Panc1 (cell line): ENCODE measurements at regions not wholly inside any gene's neighbourhood (a gene's known extent, or its start where the extent isn't known, plus 50 kb on each side); places are given as distances from the start of the nearest gene placed in this dataset.

Experiments used
- ATAC-seq: fragments of 200-7000 bp; cut with Tn5 transposase; 2 replicates; pipeline ENCODE4 v1.9.1; 2020; ENCODE audit warnings: mild to moderate bottlenecking, moderate library complexity
- BruUV-seq: library from RNA; stranded (reverse); fragments of 400-500 nt; replicated peaks from 2 replicates; lab custom pipeline; 2021; lab: Mats Ljungman, UMichigan
- CTCF ChIA-PET: fragments of 300-600 bp; sonication (Branson Sonifier 250); formaldehyde crosslinking; loops from one replicate; lab custom pipeline; 2022; ENCODE audit warnings: antibody characterized with exemption; lab: Charles Lee
- POLR2A ChIA-PET: fragments of 300-600 bp; sonication (Branson Sonifier 250); formaldehyde crosslinking; loops from one replicate; lab custom pipeline; 2022; ENCODE audit warnings: antibody characterized with exemption; lab: Charles Lee
- DNase-seq: peaks from one replicate; pipeline ENCODE4 v3.0.0-alpha.2; 2010; ENCODE audit warnings: low read depth, low spot score
- H3K27ac ChIP-seq: 2 replicates; pipeline ENCODE4 v1.5.1; 2011; ENCODE audit warnings: mild to moderate bottlenecking, low read length, inconsistent platforms
- H3K27me3 ChIP-seq: fragments of 200-500 bp; sonication (Bioruptor generic); 2 replicates; pipeline ENCODE4 v1.6.0; 2014; ENCODE audit warnings: low read length, inconsistent platforms; ENCODE audit not compliant: control insufficient read depth, insufficient read depth
- H3K36me3 ChIP-seq: fragments of 200-500 bp; sonication (Bioruptor generic); 2 replicates; pipeline ENCODE4 v1.5.1; 2014; ENCODE audit warnings: inconsistent platforms, mild to moderate bottlenecking, low read length, moderate library complexity; ENCODE audit not compliant: control insufficient read depth, insufficient read depth
- H3K4me1 ChIP-seq: 2 replicates; pipeline ENCODE4 v1.5.1; 2011; ENCODE audit warnings: inconsistent platforms, mild to moderate bottlenecking, low read length, moderate library complexity; ENCODE audit not compliant: control insufficient read depth, insufficient read depth
- H3K4me3 ChIP-seq, 2 experiments: 2 replicates each; pipeline ENCODE4 v1.5.1; 2011 to 2012; ENCODE audit warnings: low read depth in 2 of 2, low read length in 2 of 2, mild to moderate bottlenecking in 2 of 2, inconsistent platforms in 1 of 2, moderate library complexity in 1 of 2
- H3K9me3 ChIP-seq: fragments of 200-500 bp; sonication (Bioruptor generic); 2 replicates; pipeline ENCODE4 v1.5.1; 2014; ENCODE audit warnings: low read depth, mild to moderate bottlenecking, inconsistent platforms, low read length, moderate library complexity; ENCODE audit not compliant: control insufficient read depth, insufficient read depth
- POLR2AphosphoS5 ChIP-seq: IDR thresholded peaks from 2 replicates; pipeline ENCODE4 v1.6.1; 2012; ENCODE audit warnings: mild to moderate bottlenecking, low read depth, low read length, moderate library complexity
- SIN3A ChIP-seq: IDR thresholded peaks from 2 replicates; pipeline ENCODE4 v1.6.1; 2012; ENCODE audit warnings: low read depth, mild to moderate bottlenecking, low read length, moderate library complexity, borderline replicate concordance; ENCODE audit not compliant: insufficient read depth
- TCF7L2 ChIP-seq: IDR thresholded peaks from 2 replicates; pipeline ENCODE4 v1.6.1; 2011; ENCODE audit warnings: mild to moderate bottlenecking, low read depth, low read length, inconsistent platforms
- in situ Hi-C: cut with HindIII; loops from 2 replicates; pipeline ENCODE4 v1.10.0; 2016; ENCODE audit warnings: low sequenced_read_pairs, low pct_unique_long_range_greater_than_20kb
- intact Hi-C: fragments of 100-400 bp; cut with micrococcal nuclease; formaldehyde crosslinking; loops from one replicate; pipeline ENCODE4 v1.10.0; 2022; ENCODE audit not compliant: unreplicated experiment
- TF ChIP-seq, protein P1 (sequence below), 2 experiments: IDR thresholded peaks; 2 replicates each; pipeline ENCODE4 v1.6.1; 2011 to 2012; ENCODE audit warnings: low read depth in 2 of 2, control low read depth in 1 of 2, low read length in 1 of 2, mild to moderate bottlenecking in 1 of 2, moderate library complexity in 1 of 2; ENCODE audit not compliant: insufficient read depth in 1 of 2
- TF ChIP-seq, protein P2 (sequence below): fragments of 450-650 bp; IDR thresholded peaks from 2 replicates; pipeline ENCODE4 v1.5.1; 2017; ENCODE audit warnings: mild to moderate bottlenecking

DNA sequence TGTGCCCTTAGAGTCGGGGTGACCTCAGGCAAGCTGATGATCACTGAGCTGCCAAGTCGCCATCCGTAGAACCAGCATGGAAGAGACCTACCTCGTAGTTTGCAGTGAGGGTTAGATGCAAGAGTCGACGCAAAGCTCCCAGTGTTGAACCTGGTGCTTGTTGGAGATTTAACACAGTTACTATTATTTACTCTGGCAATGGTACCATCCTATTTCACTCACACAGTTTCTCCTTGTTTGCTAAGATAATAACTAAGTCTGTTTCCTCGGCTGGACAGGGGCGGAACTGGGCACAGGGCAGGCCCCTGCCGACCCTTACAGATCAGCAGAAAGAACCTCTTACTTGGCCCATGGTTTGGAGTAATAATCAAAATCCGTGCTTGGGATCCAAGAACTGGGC, 85.5 kb downstream of the ACAA2 start:
- TF ChIP-seq SIN3A: no peak
- no peak for TF ChIP-seq POLR2AphosphoS5
- no peak for TF ChIP-seq TCF7L2
- TF ChIP-seq, protein P1, sequence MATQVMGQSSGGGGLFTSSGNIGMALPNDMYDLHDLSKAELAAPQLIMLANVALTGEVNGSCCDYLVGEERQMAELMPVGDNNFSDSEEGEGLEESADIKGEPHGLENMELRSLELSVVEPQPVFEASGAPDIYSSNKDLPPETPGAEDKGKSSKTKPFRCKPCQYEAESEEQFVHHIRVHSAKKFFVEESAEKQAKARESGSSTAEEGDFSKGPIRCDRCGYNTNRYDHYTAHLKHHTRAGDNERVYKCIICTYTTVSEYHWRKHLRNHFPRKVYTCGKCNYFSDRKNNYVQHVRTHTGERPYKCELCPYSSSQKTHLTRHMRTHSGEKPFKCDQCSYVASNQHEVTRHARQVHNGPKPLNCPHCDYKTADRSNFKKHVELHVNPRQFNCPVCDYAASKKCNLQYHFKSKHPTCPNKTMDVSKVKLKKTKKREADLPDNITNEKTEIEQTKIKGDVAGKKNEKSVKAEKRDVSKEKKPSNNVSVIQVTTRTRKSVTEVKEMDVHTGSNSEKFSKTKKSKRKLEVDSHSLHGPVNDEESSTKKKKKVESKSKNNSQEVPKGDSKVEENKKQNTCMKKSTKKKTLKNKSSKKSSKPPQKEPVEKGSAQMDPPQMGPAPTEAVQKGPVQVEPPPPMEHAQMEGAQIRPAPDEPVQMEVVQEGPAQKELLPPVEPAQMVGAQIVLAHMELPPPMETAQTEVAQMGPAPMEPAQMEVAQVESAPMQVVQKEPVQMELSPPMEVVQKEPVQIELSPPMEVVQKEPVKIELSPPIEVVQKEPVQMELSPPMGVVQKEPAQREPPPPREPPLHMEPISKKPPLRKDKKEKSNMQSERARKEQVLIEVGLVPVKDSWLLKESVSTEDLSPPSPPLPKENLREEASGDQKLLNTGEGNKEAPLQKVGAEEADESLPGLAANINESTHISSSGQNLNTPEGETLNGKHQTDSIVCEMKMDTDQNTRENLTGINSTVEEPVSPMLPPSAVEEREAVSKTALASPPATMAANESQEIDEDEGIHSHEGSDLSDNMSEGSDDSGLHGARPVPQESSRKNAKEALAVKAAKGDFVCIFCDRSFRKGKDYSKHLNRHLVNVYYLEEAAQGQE (IDR thresholded peaks at IDR 0.05; ENCODE audit: insufficient read depth in 1 of 2, low read depth in 2 of 2, low read length in 1 of 2): no peak
- TF ChIP-seq, protein P2, sequence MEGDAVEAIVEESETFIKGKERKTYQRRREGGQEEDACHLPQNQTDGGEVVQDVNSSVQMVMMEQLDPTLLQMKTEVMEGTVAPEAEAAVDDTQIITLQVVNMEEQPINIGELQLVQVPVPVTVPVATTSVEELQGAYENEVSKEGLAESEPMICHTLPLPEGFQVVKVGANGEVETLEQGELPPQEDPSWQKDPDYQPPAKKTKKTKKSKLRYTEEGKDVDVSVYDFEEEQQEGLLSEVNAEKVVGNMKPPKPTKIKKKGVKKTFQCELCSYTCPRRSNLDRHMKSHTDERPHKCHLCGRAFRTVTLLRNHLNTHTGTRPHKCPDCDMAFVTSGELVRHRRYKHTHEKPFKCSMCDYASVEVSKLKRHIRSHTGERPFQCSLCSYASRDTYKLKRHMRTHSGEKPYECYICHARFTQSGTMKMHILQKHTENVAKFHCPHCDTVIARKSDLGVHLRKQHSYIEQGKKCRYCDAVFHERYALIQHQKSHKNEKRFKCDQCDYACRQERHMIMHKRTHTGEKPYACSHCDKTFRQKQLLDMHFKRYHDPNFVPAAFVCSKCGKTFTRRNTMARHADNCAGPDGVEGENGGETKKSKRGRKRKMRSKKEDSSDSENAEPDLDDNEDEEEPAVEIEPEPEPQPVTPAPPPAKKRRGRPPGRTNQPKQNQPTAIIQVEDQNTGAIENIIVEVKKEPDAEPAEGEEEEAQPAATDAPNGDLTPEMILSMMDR: no peak
- Histone ChIP-seq H3K27ac (no peak overlapping the region), H3K36me3 (no peaks in the 10 kb centered on the region), H3K9me3 (no peaks in the 10 kb centered on the region), H3K4me3 (no peak overlapping the region), H3K4me1 (peaks cover 13% of the 10 kb centered on the region), H3K27me3 (no peaks in the 10 kb centered on the region)
- BruUV-seq: no TSS peak
- no peak for DNase-seq
- intact Hi-C loops: no loop called here
- CTCF ChIA-PET: no interaction called here
- POLR2A ChIA-PET: no interaction called here
- ATAC-seq: no peak
- in situ Hi-C loops: no loop called here

DNA sequence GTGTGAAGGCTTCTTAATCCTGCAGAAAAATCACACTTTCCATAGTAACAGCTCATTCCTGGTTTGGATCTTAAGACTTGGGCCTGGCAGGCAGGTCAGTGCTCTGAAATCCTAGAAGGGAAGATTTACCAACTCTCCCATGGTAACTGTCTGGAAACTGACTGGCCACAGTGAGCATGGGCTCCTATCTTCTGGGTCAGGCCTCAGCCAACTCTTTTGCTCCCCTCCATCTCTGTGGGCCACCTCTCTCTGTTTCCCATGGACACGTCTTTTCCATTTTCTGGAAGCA, 86.7 kb downstream of the ACAA2 start:
- ChIA-PET CTCF (interaction anchor here (0.6 kb wide), 1 partner anchor 279 kb away, joined by 7 read pairs; no protein-coding TSS in a partner anchor), POLR2A (no interaction called here)
- no peaks in the 10 kb centered on the region for H3K9me3 ChIP-seq
- no TSS peak for BruUV-seq
- H3K36me3 ChIP-seq: no peaks in the 10 kb centered on the region
- no peak overlapping the region for H3K4me3 ChIP-seq
- peaks cover 16% of the 10 kb centered on the region for H3K4me1 ChIP-seq
- TF ChIP-seq, protein P2: no peak
- TF ChIP-seq SIN3A: no peak
- no peak for TF ChIP-seq TCF7L2
- TF ChIP-seq POLR2AphosphoS5: no peak
- TF ChIP-seq, protein P1 (IDR thresholded peaks at IDR 0.05; ENCODE audit: insufficient read depth in 1 of 2, low read depth in 2 of 2, low read length in 1 of 2): no peak
- no peaks in the 10 kb centered on the region for H3K27me3 ChIP-seq
- ATAC-seq (no peak), DNase-seq (no peak)
- intact Hi-C loops: no loop called here
- peak overlapping the region; percentile 39; the same call in 1 of the 2 replicates for H3K27ac ChIP-seq
- in situ Hi-C loops: no loop called here
